A549 (cell line): ENCODE measurements at regions not wholly inside any gene's neighbourhood (a gene's known extent, or its start where the extent isn't known, plus 50 kb on each side); places are given as distances from the start of the nearest gene placed in this dataset.

Experiments used
- ATAC-seq, 2 experiments: fragments of 200-7000 bp in 1 of 2; fragments of >200 bp in 1 of 2; cut with Nextera tagmentation in 1 of 2; cut with Tn5 transposase in 1 of 2; 3 replicates each; pipeline versions ENCODE4 v1.8.0 to v1.9.1; 2018 to 2020; ENCODE audit warnings: mild to moderate bottlenecking in 1 of 2, moderate library complexity in 1 of 2
- CTCF ChIA-PET: fragments of 300-600 bp; sonication (Branson Sonifier 250); formaldehyde crosslinking; extraction: SDS; loops from one replicate; lab custom pipeline; 2021; ENCODE audit warnings: antibody characterized with exemption, inconsistent platforms; lab: Yijun Ruan, JAX
- POLR2A ChIA-PET: fragments of 350-600 bp; formaldehyde crosslinking; extraction: SDS; loops from one replicate; lab custom pipeline; 2021; ENCODE audit warnings: antibody characterized with exemption, inconsistent platforms; lab: Yijun Ruan, JAX
- DNase-seq, 2 experiments: peaks; one replicate each; pipeline versions ENCODE4 v3.0.0 to v3.0.0-alpha.2; 2011 to 2016; ENCODE audit warnings: low read depth in 1 of 2, low spot score in 1 of 2
- FAIRE-seq: peaks from 2 replicates; lab custom pipeline; 2011; peaks lifted over from hg19 to GRCh38; lab: Jason Lieb, UNC
- H3K27ac ChIP-seq, 2 experiments: fragments of >200 bp; sonication (Bioruptor Twin); formaldehyde crosslinking; 3 replicates each; pipeline ENCODE4 v1.5.1; 2016 to 2017
- H3K4me1 ChIP-seq: fragments of >200 bp; sonication (Bioruptor Twin); formaldehyde crosslinking; 3 replicates; pipeline ENCODE4 v1.6.1; 2016
- H3K4me2 ChIP-seq: fragments of >200 bp; sonication (Bioruptor Twin); formaldehyde crosslinking; 3 replicates; pipeline ENCODE4 v1.6.1; 2016
- H3K4me3 ChIP-seq: fragments of >200 bp; sonication (Bioruptor Twin); formaldehyde crosslinking; 3 replicates; pipeline ENCODE4 v1.5.1; 2016
- H3K9me3 ChIP-seq: fragments of >200 bp; sonication (Bioruptor Twin); formaldehyde crosslinking; 3 replicates; pipeline ENCODE4 v1.6.1; 2016
- BHLHE40 ChIP-seq: IDR thresholded peaks from 2 replicates; pipeline ENCODE4 v1.6.1; 2012; ENCODE audit warnings: low read depth, low read length, inconsistent platforms
- CHD2 ChIP-seq: fragments of 150-350 bp; IDR thresholded peaks from 2 replicates; pipeline ENCODE4 v1.6.1; 2014; ENCODE audit warnings: low read length; ENCODE audit not compliant: partially characterized antibody
- CHD4 ChIP-seq: fragments of 200-600 bp; sonication (generic); IDR thresholded peaks from 2 replicates; pipeline ENCODE4 v1.6.1; 2016; ENCODE audit warnings: antibody characterized with exemption, mild to moderate bottlenecking, borderline replicate concordance
- ELK1 ChIP-seq: fragments of 150-350 bp; IDR thresholded peaks from 2 replicates; pipeline ENCODE4 v1.6.1; 2014; ENCODE audit warnings: low read depth, mild to moderate bottlenecking, low read length
- ESRRA ChIP-seq: fragments of 150-350 bp; IDR thresholded peaks from 2 replicates; pipeline ENCODE4 v1.6.1; 2014; ENCODE audit warnings: mild to moderate bottlenecking, low read length, borderline replicate concordance
- GATA3 ChIP-seq: IDR thresholded peaks from 2 replicates; pipeline ENCODE4 v1.6.1; 2012; ENCODE audit warnings: borderline replicate concordance
- HDAC2 ChIP-seq: fragments of 200-600 bp; sonication (generic); IDR thresholded peaks from 2 replicates; pipeline ENCODE4 v1.6.1; 2016
- HEYL ChIP-seq: fragments of 250-450 bp; sonication (Bioruptor Pico); IDR thresholded peaks from 2 replicates; pipeline ENCODE4 v1.8.0; 2021; ENCODE audit warnings: mild to moderate bottlenecking, moderate library complexity
- HMGXB4 ChIP-seq: fragments of 250-450 bp; sonication (Bioruptor Pico); IDR thresholded peaks from 2 replicates; pipeline ENCODE4 v1.5.0; 2021; ENCODE audit warnings: mild to moderate bottlenecking, moderate library complexity, borderline replicate concordance
- HOXA7 ChIP-seq: fragments of 250-450 bp; sonication (Bioruptor Pico); IDR thresholded peaks from 2 replicates; pipeline ENCODE4 v1.5.0; 2020; ENCODE audit warnings: mild to moderate bottlenecking, moderate library complexity
- MAFK ChIP-seq: fragments of 450-650 bp; IDR thresholded peaks from 2 replicates; pipeline ENCODE4 v1.6.1; 2014; ENCODE audit not compliant: partially characterized antibody
- NFE2L2 ChIP-seq: fragments of 150-350 bp; conservative IDR thresholded peaks from 2 replicates; pipeline ENCODE4 v1.6.1; 2014; ENCODE audit warnings: low read length
- RARB ChIP-seq: fragments of 250-450 bp; sonication (Bioruptor Pico); IDR thresholded peaks from 2 replicates; pipeline ENCODE4 v1.8.0; 2021; ENCODE audit warnings: mild to moderate bottlenecking, moderate library complexity
- RCOR1 ChIP-seq: fragments of 150-350 bp; IDR thresholded peaks from 2 replicates; pipeline ENCODE4 v1.6.1; 2014; ENCODE audit warnings: antibody characterized with exemption, low read length, low read depth
- SREBF2 ChIP-seq: fragments of 450-650 bp; IDR thresholded peaks from 2 replicates; pipeline ENCODE4 v1.6.1; 2014; ENCODE audit warnings: mild to moderate bottlenecking, moderate library complexity
- TP53 ChIP-seq: fragments of 250-450 bp; sonication (Bioruptor Pico); IDR thresholded peaks from 2 replicates; pipeline ENCODE4 v1.5.0; 2021; ENCODE audit warnings: mild to moderate bottlenecking, moderate library complexity
- ZNF302 ChIP-seq: fragments of 250-450 bp; sonication (Bioruptor Pico); IDR thresholded peaks from 2 replicates; pipeline ENCODE4 v1.9.0; 2021; ENCODE audit warnings: inconsistent platforms, mild to moderate bottlenecking, moderate library complexity
- ZSCAN20 ChIP-seq: fragments of 250-450 bp; sonication (Bioruptor Pico); IDR thresholded peaks from 2 replicates; pipeline ENCODE4 v1.8.0; 2022; ENCODE audit warnings: mild to moderate bottlenecking, moderate library complexity
- WGBS: methylation state at CpG from one replicate; pipeline ENCODE4 v1.1.6; 2017; ENCODE audit errors: missing lambda C conversion rate; 5-methylcytosine and 5-hydroxymethylcytosine counted together
- TF ChIP-seq, protein P1 (sequence below): fragments of >200 bp; sonication (Bioruptor Twin); formaldehyde crosslinking; IDR thresholded peaks from 3 replicates; pipeline ENCODE4 v1.6.1; 2016
- TF ChIP-seq, protein P2 (sequence below): IDR thresholded peaks from 2 replicates; pipeline ENCODE4 v1.6.1; 2012

GRCh38 chr18:78496079-78496478 is 483.5 kb upstream of the SALL3 start:
- Histone ChIP-seq H3K9me3 (no peaks in the 10 kb centered on the region), H3K4me2 (no peak overlapping the region), H3K27ac (no peak overlapping the region), H3K4me1 (no peaks in the 10 kb centered on the region), H3K4me3 (no peak overlapping the region)
- 67% methylated on average over 10 of the region's 16 CpGs for WGBS
- no peak for DNase-seq
- FAIRE-seq, result no peak
- no peak for ATAC-seq
- ChIA-PET CTCF (no interaction called here), POLR2A (no interaction called here)
- TF ChIP-seq RARB (CRISPR knock-in tag), result no peak
- no peak for TF ChIP-seq NFE2L2
- no peak for TF ChIP-seq HOXA7
- TF ChIP-seq ZNF302 (CRISPR knock-in tag), result no peak
- TF ChIP-seq SREBF2, result no peak
- no peak for TF ChIP-seq TP53 (CRISPR knock-in tag)
- no peak for TF ChIP-seq HEYL (CRISPR knock-in tag)
- no peak for TF ChIP-seq ESRRA
- TF ChIP-seq, protein P1, sequence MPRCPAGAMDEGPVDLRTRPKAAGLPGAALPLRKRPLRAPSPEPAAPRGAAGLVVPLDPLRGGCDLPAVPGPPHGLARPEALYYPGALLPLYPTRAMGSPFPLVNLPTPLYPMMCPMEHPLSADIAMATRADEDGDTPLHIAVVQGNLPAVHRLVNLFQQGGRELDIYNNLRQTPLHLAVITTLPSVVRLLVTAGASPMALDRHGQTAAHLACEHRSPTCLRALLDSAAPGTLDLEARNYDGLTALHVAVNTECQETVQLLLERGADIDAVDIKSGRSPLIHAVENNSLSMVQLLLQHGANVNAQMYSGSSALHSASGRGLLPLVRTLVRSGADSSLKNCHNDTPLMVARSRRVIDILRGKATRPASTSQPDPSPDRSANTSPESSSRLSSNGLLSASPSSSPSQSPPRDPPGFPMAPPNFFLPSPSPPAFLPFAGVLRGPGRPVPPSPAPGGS, result no peak

GRCh38 chr18:78497641-78498040 is 482.0 kb upstream of the SALL3 start:
- Histone ChIP-seq H3K27ac (no peak overlapping the region), H3K9me3 (no peaks in the 10 kb centered on the region), H3K4me3 (no peak overlapping the region), H3K4me2 (no peak overlapping the region), H3K4me1 (no peaks in the 10 kb centered on the region)
- DNase-seq (no peak), ATAC-seq (no peak), FAIRE-seq (no peak)
- POLR2A ChIA-PET, result no interaction called here
- WGBS, result 28% methylated on average over 4 of the region's 13 CpGs
- CTCF ChIA-PET, result no interaction called here
- TF ChIP-seq, protein P2, sequence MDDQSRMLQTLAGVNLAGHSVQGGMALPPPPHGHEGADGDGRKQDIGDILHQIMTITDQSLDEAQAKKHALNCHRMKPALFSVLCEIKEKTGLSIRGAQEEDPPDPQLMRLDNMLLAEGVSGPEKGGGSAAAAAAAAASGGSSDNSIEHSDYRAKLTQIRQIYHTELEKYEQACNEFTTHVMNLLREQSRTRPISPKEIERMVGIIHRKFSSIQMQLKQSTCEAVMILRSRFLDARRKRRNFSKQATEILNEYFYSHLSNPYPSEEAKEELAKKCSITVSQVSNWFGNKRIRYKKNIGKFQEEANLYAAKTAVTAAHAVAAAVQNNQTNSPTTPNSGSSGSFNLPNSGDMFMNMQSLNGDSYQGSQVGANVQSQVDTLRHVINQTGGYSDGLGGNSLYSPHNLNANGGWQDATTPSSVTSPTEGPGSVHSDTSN, result no peak
- TF ChIP-seq ELK1, result no peak
- TF ChIP-seq ZSCAN20 (CRISPR knock-in tag), result no peak
- no peak for TF ChIP-seq SREBF2
- no peak for TF ChIP-seq GATA3
- TF ChIP-seq CHD2, result no peak
- no peak for TF ChIP-seq CHD4
- TF ChIP-seq HMGXB4 (CRISPR knock-in tag), result no peak
- TF ChIP-seq BHLHE40, result no peak
- TF ChIP-seq HDAC2, result no peak

GRCh38 chr18:78499586-78499985 is 480.0 kb upstream of the SALL3 start:
- no peaks in the 10 kb centered on the region for H3K9me3 ChIP-seq
- H3K27ac ChIP-seq, result no peak overlapping the region
- ATAC-seq, result no peak
- POLR2A ChIA-PET, result no interaction called here
- no peak for TF ChIP-seq RCOR1
- no peak for TF ChIP-seq ZSCAN20 (CRISPR knock-in tag)
- no peak for TF ChIP-seq MAFK
- TF ChIP-seq, protein P2, result no peak
- TF ChIP-seq, all 56 proteins: peak for 0
- WGBS, result 33% methylated on average over 3 of the region's 15 CpGs
- DNase-seq (no peak), FAIRE-seq (no peak)
- CTCF ChIA-PET, result no interaction called here
- Histone ChIP-seq H3K4me1 (no peaks in the 10 kb centered on the region), H3K4me2 (no peak overlapping the region), H3K4me3 (no peak overlapping the region)
